ENCODE measurements at regions not wholly inside any gene's neighbourhood (a gene's known extent, or its start where the extent isn't known, plus 50 kb on each side); places are given as distances from the start of the nearest gene placed in this dataset.

DNA sequence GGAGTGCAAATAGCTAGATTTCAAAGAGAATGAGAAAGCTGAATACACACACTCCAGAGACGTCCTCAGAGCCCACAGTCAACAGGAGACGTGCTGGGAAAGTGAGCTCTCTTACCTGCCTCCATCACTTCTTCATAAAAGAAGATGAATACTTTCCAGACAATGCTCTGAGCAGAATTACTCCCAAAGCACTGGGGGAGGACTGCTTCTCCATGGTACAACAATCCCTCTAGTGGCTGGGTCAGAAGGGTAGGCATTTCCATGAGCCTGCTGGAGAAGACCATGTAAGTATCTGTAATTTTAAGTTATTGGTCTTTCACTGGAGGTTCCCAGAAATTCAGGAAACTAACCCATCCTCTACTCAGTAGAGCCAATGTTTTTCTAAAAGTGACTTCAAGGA lies 190.3 kb downstream of the RBM43 start:
- Histone ChIP-seq H3K27me3 (ENCODE audit: control insufficient read depth, insufficient read depth, low read length) (no peaks in the 10 kb centered on the region), H3K4me3 (ENCODE audit: low read depth in 2 of 2, low read length in 2 of 2) (no peak overlapping the region), H3K36me3 (ENCODE audit: control insufficient read depth, insufficient read depth, low read length) (no peaks in the 10 kb centered on the region), H3K27ac (ENCODE audit: low read length) (no peak overlapping the region), H3K4me1 (ENCODE audit: control insufficient read depth, insufficient read depth, low read length) (no peaks in the 10 kb centered on the region), H3K9me3 (ENCODE audit: control insufficient read depth, insufficient read depth, low read depth, low read length) (no peaks in the 10 kb centered on the region)
- no peak for ATAC-seq
- TF ChIP-seq SIN3A (IDR thresholded peaks at IDR 0.05; ENCODE audit: borderline replicate concordance, insufficient read depth, low read depth, low read length) (no peak), TCF7L2 (IDR thresholded peaks at IDR 0.05; ENCODE audit: low read depth, low read length) (no peak)
- TF ChIP-seq, protein P1, sequence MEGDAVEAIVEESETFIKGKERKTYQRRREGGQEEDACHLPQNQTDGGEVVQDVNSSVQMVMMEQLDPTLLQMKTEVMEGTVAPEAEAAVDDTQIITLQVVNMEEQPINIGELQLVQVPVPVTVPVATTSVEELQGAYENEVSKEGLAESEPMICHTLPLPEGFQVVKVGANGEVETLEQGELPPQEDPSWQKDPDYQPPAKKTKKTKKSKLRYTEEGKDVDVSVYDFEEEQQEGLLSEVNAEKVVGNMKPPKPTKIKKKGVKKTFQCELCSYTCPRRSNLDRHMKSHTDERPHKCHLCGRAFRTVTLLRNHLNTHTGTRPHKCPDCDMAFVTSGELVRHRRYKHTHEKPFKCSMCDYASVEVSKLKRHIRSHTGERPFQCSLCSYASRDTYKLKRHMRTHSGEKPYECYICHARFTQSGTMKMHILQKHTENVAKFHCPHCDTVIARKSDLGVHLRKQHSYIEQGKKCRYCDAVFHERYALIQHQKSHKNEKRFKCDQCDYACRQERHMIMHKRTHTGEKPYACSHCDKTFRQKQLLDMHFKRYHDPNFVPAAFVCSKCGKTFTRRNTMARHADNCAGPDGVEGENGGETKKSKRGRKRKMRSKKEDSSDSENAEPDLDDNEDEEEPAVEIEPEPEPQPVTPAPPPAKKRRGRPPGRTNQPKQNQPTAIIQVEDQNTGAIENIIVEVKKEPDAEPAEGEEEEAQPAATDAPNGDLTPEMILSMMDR (IDR thresholded peaks at IDR 0.05) = peak; percentile 36
- TF ChIP-seq, protein P2, sequence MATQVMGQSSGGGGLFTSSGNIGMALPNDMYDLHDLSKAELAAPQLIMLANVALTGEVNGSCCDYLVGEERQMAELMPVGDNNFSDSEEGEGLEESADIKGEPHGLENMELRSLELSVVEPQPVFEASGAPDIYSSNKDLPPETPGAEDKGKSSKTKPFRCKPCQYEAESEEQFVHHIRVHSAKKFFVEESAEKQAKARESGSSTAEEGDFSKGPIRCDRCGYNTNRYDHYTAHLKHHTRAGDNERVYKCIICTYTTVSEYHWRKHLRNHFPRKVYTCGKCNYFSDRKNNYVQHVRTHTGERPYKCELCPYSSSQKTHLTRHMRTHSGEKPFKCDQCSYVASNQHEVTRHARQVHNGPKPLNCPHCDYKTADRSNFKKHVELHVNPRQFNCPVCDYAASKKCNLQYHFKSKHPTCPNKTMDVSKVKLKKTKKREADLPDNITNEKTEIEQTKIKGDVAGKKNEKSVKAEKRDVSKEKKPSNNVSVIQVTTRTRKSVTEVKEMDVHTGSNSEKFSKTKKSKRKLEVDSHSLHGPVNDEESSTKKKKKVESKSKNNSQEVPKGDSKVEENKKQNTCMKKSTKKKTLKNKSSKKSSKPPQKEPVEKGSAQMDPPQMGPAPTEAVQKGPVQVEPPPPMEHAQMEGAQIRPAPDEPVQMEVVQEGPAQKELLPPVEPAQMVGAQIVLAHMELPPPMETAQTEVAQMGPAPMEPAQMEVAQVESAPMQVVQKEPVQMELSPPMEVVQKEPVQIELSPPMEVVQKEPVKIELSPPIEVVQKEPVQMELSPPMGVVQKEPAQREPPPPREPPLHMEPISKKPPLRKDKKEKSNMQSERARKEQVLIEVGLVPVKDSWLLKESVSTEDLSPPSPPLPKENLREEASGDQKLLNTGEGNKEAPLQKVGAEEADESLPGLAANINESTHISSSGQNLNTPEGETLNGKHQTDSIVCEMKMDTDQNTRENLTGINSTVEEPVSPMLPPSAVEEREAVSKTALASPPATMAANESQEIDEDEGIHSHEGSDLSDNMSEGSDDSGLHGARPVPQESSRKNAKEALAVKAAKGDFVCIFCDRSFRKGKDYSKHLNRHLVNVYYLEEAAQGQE (IDR thresholded peaks at IDR 0.05; ENCODE audit: insufficient read depth in 1 of 2, low read depth in 2 of 2, low read length in 1 of 2) = no peak
- intact Hi-C loops (cut with micrococcal nuclease; ENCODE audit: unreplicated experiment) (no loop called here), in situ Hi-C loops (cut with HindIII; ENCODE audit: low pct_unique_long_range_greater_than_20kb, low sequenced_read_pairs) (no loop called here)
- BruUV-seq (replicated peaks) = no TSS peak
- CTCF ChIA-PET = no interaction called here
- POLR2A ChIA-PET = no interaction called here
- no peak for DNase-seq (ENCODE audit: low read depth, low spot score)

DNA sequence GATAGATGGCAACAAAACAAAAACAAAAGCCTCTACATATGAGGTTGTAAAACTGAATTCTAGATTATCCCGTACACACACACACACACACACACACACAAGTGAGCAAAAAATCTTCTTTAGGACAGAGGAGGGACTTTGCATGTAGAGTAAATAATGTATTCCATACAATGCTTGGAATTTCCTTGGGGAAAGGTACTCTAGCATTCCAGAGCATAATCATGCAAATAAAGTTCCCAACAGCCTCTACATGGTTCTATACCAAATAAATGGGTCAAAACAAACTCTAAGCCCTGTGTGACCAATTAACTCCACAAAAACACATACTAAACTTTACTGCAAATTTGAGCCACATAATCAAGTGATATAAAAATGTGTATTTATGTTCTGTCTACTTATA lies 191.4 kb downstream of the RBM43 start:
- no peaks in the 10 kb centered on the region for H3K4me1 ChIP-seq (ENCODE audit: control insufficient read depth, insufficient read depth, low read length)
- intact Hi-C loops (cut with micrococcal nuclease; ENCODE audit: unreplicated experiment) = no loop called here
- DNase-seq (ENCODE audit: low read depth, low spot score) (no peak), ATAC-seq (no peak)
- H3K4me3 ChIP-seq (ENCODE audit: low read depth in 2 of 2, low read length in 2 of 2) = no peak overlapping the region
- no TSS peak for BruUV-seq (replicated peaks)
- no peaks in the 10 kb centered on the region for H3K27me3 ChIP-seq (ENCODE audit: control insufficient read depth, insufficient read depth, low read length)
- ChIA-PET CTCF (no interaction called here), POLR2A (no interaction called here)
- H3K36me3 ChIP-seq (ENCODE audit: control insufficient read depth, insufficient read depth, low read length) = no peaks in the 10 kb centered on the region
- in situ Hi-C loops (cut with HindIII; ENCODE audit: low pct_unique_long_range_greater_than_20kb, low sequenced_read_pairs) = no loop called here
- no peak overlapping the region for H3K27ac ChIP-seq (ENCODE audit: low read length)
- TF ChIP-seq, protein P1 (IDR thresholded peaks at IDR 0.05) = no peak
- TF ChIP-seq SIN3A (IDR thresholded peaks at IDR 0.05; ENCODE audit: borderline replicate concordance, insufficient read depth, low read depth, low read length) = no peak
- TF ChIP-seq TCF7L2 (IDR thresholded peaks at IDR 0.05; ENCODE audit: low read depth, low read length) = no peak
- TF ChIP-seq, protein P2 (IDR thresholded peaks at IDR 0.05; ENCODE audit: insufficient read depth in 1 of 2, low read depth in 2 of 2, low read length in 1 of 2) = no peak
- H3K9me3 ChIP-seq (ENCODE audit: control insufficient read depth, insufficient read depth, low read depth, low read length) = no peaks in the 10 kb centered on the region
